ENCODE measurements at regions not wholly inside any gene's neighbourhood (a gene's known extent, or its start where the extent isn't known, plus 50 kb on each side); places are given as distances from the start of the nearest gene placed in this dataset.

- H3K36me3 ChIP-seq (ENCODE audit: control insufficient read depth in 2 of 2, extremely low read depth in 1 of 2, insufficient read depth in 2 of 2, low read length in 2 of 2), result no peaks in the 10 kb centered on the region
- H4K20me1 ChIP-seq (replicated peaks; ENCODE audit: control insufficient read depth, extremely low read depth, insufficient read depth, low read length), result no peaks in the 10 kb centered on the region
- H2AFZ ChIP-seq (ENCODE audit: low read depth, low read length), result no peak overlapping the region
- no peaks in the 10 kb centered on the region for H3K4me1 ChIP-seq (ENCODE audit: control insufficient read depth, extremely low read depth, insufficient read depth, low read length)
- H3K9ac ChIP-seq (replicated peaks; ENCODE audit: extremely low read depth, insufficient read depth, low read length), result no peak overlapping the region
- no peak for FAIRE-seq
- no peaks in the 10 kb centered on the region for H3K9me1 ChIP-seq (replicated peaks; ENCODE audit: control insufficient read depth, extremely low read depth, insufficient read depth, low read length)
- no peak for DNase-seq (ENCODE audit: low read depth, low spot score)
- ChIA-PET POLR2A (no interaction called here), CTCF (no interaction called here)
- dilution Hi-C loops (cut with MboI; ENCODE audit: extremely low pct_ligation_motif_present, low sequenced_read_pairs), result no loop called here
- no TSS peak for BruUV-seq (replicated peaks)
- TF ChIP-seq MYC (IDR thresholded peaks at IDR 0.05; ENCODE audit: low read depth, low read length) (no peak), MAX (IDR thresholded peaks at IDR 0.05; ENCODE audit: insufficient read depth, insufficient read length) (no peak), JUN (IDR thresholded peaks at IDR 0.05; ENCODE audit: borderline replicate concordance, insufficient read depth, insufficient read length, low read depth) (no peak), POLR2A (IDR thresholded peaks at IDR 0.05; ENCODE audit: low read depth, low read length) (no peak), EZH2 (IDR thresholded peaks at IDR 0.05; ENCODE audit: borderline replicate concordance, low read depth, low read length, severe bottlenecking) (no peak), POLR2AphosphoS5 (IDR thresholded peaks at IDR 0.05; ENCODE audit: insufficient read depth, low read depth, low read length) (no peak), FOS (IDR thresholded peaks at IDR 0.05; ENCODE audit: borderline replicate concordance, insufficient read depth, low read length) (no peak), GATA2 (IDR thresholded peaks at IDR 0.05; ENCODE audit: insufficient read depth, insufficient read length, low read depth, low read length) (no peak), CTCF (IDR thresholded peaks at IDR 0.05; ENCODE audit: extremely low read depth in 1 of 2, insufficient read depth in 1 of 2, low read depth in 1 of 2, low read length in 2 of 2) (no peak)
- no peak overlapping the region for H3K27ac ChIP-seq (ENCODE audit: insufficient read depth, low read depth, low read length)
- no peak overlapping the region for H3K4me2 ChIP-seq (ENCODE audit: insufficient read depth, low read length)
- intact Hi-C loops (cut with micrococcal nuclease), result no loop called here
- H3K4me3 ChIP-seq (replicated peaks in 1 of 3; ENCODE audit: insufficient read depth in 1 of 3, low read depth in 1 of 3, low read length in 3 of 3), result no peak overlapping the region
- no peaks in the 10 kb centered on the region for H3K9me3 ChIP-seq (replicated peaks; ENCODE audit: control insufficient read depth, insufficient read depth, low read length)
- H3K79me2 ChIP-seq (ENCODE audit: control insufficient read depth, insufficient read depth, low read length), result no peaks in the 10 kb centered on the region
- H3K27me3 ChIP-seq (ENCODE audit: control insufficient read depth in 2 of 2, insufficient read depth in 2 of 2, low read length in 2 of 2), result no peaks in the 10 kb centered on the region
These were observed 217.4 kb downstream of the HAPSTR1 start for GRCh38 chr16:9308850-9309249.
